ENCODE measurements at regions not wholly inside any gene's neighbourhood (a gene's known extent, or its start where the extent isn't known, plus 50 kb on each side); places are given as distances from the start of the nearest gene placed in this dataset.

DNA sequence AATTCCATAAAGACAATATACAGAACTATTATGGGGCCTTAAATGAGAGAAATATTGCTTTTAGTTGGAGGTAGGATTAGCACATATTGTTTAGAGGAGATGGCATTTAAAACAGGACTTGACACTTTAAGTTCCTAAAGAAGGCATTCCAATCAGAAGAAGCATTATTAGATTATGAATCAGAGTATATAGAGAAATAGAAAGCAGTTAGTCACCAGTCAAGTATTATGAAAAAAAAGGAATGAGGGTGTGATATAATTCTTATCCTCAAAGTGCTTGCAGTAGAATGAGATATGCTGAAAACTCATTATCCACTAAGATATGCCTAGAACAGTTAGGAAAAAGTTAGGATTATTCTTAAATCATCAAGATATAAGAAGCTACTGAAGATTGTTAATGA is 456.2 kb downstream of the ZNF385D start:
- Histone ChIP-seq H3K9me3 (ENCODE audit: control insufficient read depth, low read length) (peaks cover 11% of the 10 kb centered on the region), H3K9ac (ENCODE audit: extremely low read depth, low read length, poor library complexity, severe bottlenecking) (no peak overlapping the region), H3K4me3 (ENCODE audit: low read length) (no peak overlapping the region), H3K27me3 (ENCODE audit: control insufficient read depth, insufficient read depth, low read length, poor library complexity, severe bottlenecking) (no peaks in the 10 kb centered on the region), H3K36me3 (ENCODE audit: control insufficient read depth, insufficient read depth, low read length) (no peaks in the 10 kb centered on the region), H3K27ac (ENCODE audit: low read depth, low read length) (no peak overlapping the region), H3K4me1 (ENCODE audit: control insufficient read depth, insufficient read depth, low read length) (no peaks in the 10 kb centered on the region)
- Mint-ChIP-seq H3K4me1 (no peaks in the 10 kb centered on the region), H3K27me3 (ENCODE audit: insufficient read depth) (no peaks in the 10 kb centered on the region), H3K36me3 (ENCODE audit: low read depth) (peaks cover 11% of the 10 kb centered on the region), H3K9me3 (peaks cover 31% of the 10 kb centered on the region), H3K4me3 (no peak overlapping the region), H3K27ac (no peak overlapping the region)
- no peak for DNase-seq
- TF ChIP-seq, protein P1, sequence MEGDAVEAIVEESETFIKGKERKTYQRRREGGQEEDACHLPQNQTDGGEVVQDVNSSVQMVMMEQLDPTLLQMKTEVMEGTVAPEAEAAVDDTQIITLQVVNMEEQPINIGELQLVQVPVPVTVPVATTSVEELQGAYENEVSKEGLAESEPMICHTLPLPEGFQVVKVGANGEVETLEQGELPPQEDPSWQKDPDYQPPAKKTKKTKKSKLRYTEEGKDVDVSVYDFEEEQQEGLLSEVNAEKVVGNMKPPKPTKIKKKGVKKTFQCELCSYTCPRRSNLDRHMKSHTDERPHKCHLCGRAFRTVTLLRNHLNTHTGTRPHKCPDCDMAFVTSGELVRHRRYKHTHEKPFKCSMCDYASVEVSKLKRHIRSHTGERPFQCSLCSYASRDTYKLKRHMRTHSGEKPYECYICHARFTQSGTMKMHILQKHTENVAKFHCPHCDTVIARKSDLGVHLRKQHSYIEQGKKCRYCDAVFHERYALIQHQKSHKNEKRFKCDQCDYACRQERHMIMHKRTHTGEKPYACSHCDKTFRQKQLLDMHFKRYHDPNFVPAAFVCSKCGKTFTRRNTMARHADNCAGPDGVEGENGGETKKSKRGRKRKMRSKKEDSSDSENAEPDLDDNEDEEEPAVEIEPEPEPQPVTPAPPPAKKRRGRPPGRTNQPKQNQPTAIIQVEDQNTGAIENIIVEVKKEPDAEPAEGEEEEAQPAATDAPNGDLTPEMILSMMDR (conservative IDR thresholded peaks at IDR 0.05): no peak

DNA sequence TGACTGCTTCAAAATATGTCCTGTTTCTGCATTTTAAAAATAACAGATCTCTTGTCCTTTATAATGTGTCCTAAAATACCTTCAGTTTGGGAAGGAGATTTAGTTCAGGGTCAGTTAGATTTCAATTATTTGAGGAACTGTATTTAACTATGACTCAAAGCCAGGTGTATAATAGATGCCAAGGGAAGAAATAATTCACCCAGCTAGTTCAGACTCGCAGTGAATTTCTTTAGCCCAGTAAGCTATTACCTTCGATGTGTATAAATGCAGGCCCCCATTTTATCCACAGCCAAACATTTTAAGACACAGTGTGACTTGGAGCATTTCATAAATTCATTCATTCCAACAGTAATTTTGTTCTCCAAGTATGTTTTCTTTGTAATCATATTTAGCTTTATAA is 458.0 kb downstream of the ZNF385D start:
- Mint-ChIP-seq H3K27ac (no peak overlapping the region), H3K27me3 (ENCODE audit: insufficient read depth) (no peaks in the 10 kb centered on the region), H3K4me1 (no peaks in the 10 kb centered on the region), H3K9me3 (peaks cover 16% of the 10 kb centered on the region), H3K4me3 (no peak overlapping the region), H3K36me3 (ENCODE audit: low read depth) (peaks cover 6% of the 10 kb centered on the region)
- DNase-seq: no peak
- no peak overlapping the region for H3K27ac ChIP-seq (ENCODE audit: low read depth, low read length)
- no peaks in the 10 kb centered on the region for H3K9me3 ChIP-seq (ENCODE audit: control insufficient read depth, low read length)
- no peak overlapping the region for H3K4me3 ChIP-seq (ENCODE audit: low read length)
- H3K27me3 ChIP-seq (ENCODE audit: control insufficient read depth, insufficient read depth, low read length, poor library complexity, severe bottlenecking): no peaks in the 10 kb centered on the region
- TF ChIP-seq, protein P1 (conservative IDR thresholded peaks at IDR 0.05): no peak
- no peaks in the 10 kb centered on the region for H3K36me3 ChIP-seq (ENCODE audit: control insufficient read depth, insufficient read depth, low read length)
- no peak overlapping the region for H3K9ac ChIP-seq (ENCODE audit: extremely low read depth, low read length, poor library complexity, severe bottlenecking)
- 80 to 95% methylated on average over 1 to 2 of the region's 2 CpGs for WGBS, 2 experiments (ENCODE audit: insufficient coverage in 1 of 2, insufficient read length in 1 of 2)
- no peaks in the 10 kb centered on the region for H3K4me1 ChIP-seq (ENCODE audit: control insufficient read depth, insufficient read depth, low read length)

DNA sequence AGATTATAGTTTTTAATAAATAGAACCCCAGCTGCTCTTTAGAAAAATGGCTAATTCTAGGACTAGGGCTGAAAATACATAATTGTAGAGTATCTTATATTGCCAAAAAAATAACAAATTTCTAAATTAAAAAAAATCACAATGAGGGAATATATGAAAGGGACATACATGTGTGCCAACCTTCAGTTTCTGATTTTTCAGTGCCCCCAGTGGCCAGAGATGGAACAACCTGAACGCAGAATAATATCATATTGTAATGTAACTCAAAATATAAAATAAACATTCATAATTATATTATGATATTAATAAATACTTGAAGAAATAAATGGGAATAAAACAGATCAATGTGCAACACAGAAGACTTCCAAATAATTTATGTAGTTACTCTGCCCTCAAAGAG is 460.5 kb downstream of the ZNF385D start:
- no peak for DNase-seq
- no CpG with 5 or more reads among the region's 1 CpG for WGBS, 2 experiments (ENCODE audit: insufficient coverage in 1 of 2, insufficient read length in 1 of 2)
- H3K36me3 Mint-ChIP-seq (ENCODE audit: low read depth): peaks cover 23% of the 10 kb centered on the region
- Histone ChIP-seq H3K9ac (ENCODE audit: extremely low read depth, low read length, poor library complexity, severe bottlenecking) (no peak overlapping the region), H3K4me3 (ENCODE audit: low read length) (no peak overlapping the region), H3K9me3 (ENCODE audit: control insufficient read depth, low read length) (peaks cover 8% of the 10 kb centered on the region), H3K27me3 (ENCODE audit: control insufficient read depth, insufficient read depth, low read length, poor library complexity, severe bottlenecking) (no peaks in the 10 kb centered on the region), H3K27ac (ENCODE audit: low read depth, low read length) (no peak overlapping the region), H3K36me3 (ENCODE audit: control insufficient read depth, insufficient read depth, low read length) (no peaks in the 10 kb centered on the region), H3K4me1 (ENCODE audit: control insufficient read depth, insufficient read depth, low read length) (no peaks in the 10 kb centered on the region)
- peaks cover 24% of the 10 kb centered on the region for H3K9me3 Mint-ChIP-seq
- no peaks in the 10 kb centered on the region for H3K27me3 Mint-ChIP-seq (ENCODE audit: insufficient read depth)
- TF ChIP-seq, protein P1 (conservative IDR thresholded peaks at IDR 0.05): peak; percentile 73
- H3K4me3 Mint-ChIP-seq: no peak overlapping the region
- no peaks in the 10 kb centered on the region for H3K4me1 Mint-ChIP-seq
- H3K27ac Mint-ChIP-seq: no peak overlapping the region

All from endodermal cell (in vitro differentiated cells).